Vagina (tissue), 2 donors: ENCODE measurements at regions not wholly inside any gene's neighbourhood (a gene's known extent, or its start where the extent isn't known, plus 50 kb on each side); places are given as distances from the start of the nearest gene placed in this dataset.
"Not testable (repeated sequence)": the region's sequence is repeated elsewhere in the genome, so short reads cannot be mapped to it uniquely, and the experiment has no call there.

Source experiments
- POLR2A ChIP-seq, 2 donors: fragments of 450-650 bp; IDR thresholded peaks; one replicate each; pipeline ENCODE4 v1.6.1; 2017; ENCODE audit warnings: antibody characterized with exemption in 2 of 2, mild to moderate bottlenecking in 2 of 2, moderate library complexity in 2 of 2
- POLR2AphosphoS5 ChIP-seq, 2 donors: sonication (generic); formaldehyde crosslinking; IDR thresholded peaks; one replicate each; pipeline ENCODE4 v1.9.0; 2017; ENCODE audit warnings: antibody characterized with exemption in 2 of 2, mild to moderate bottlenecking in 2 of 2, low read depth in 1 of 2; ENCODE audit not compliant: insufficient read depth in 1 of 2
- TF ChIP-seq, protein P1 (sequence below), 3 experiments: fragments of 450-650 bp in 2 of 3; fragments of 200-600 bp in 1 of 3; sonication (generic) in 1 of 3; IDR thresholded peaks; one replicate each; pipeline ENCODE4 v1.5.1; 2017 to 2019; ENCODE audit warnings: antibody characterized with exemption in 3 of 3, mild to moderate bottlenecking in 2 of 3, moderate library complexity in 2 of 3

GRCh38 chr14:35947983-35948382 is 121.8 kb downstream of the BRMS1L start:
- TF ChIP-seq, protein P1, sequence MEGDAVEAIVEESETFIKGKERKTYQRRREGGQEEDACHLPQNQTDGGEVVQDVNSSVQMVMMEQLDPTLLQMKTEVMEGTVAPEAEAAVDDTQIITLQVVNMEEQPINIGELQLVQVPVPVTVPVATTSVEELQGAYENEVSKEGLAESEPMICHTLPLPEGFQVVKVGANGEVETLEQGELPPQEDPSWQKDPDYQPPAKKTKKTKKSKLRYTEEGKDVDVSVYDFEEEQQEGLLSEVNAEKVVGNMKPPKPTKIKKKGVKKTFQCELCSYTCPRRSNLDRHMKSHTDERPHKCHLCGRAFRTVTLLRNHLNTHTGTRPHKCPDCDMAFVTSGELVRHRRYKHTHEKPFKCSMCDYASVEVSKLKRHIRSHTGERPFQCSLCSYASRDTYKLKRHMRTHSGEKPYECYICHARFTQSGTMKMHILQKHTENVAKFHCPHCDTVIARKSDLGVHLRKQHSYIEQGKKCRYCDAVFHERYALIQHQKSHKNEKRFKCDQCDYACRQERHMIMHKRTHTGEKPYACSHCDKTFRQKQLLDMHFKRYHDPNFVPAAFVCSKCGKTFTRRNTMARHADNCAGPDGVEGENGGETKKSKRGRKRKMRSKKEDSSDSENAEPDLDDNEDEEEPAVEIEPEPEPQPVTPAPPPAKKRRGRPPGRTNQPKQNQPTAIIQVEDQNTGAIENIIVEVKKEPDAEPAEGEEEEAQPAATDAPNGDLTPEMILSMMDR (IDR thresholded peaks at IDR 0.05) = not testable (repeated sequence)
- not testable (repeated sequence) for TF ChIP-seq POLR2A (IDR thresholded peaks at IDR 0.05); POLR2AphosphoS5 (IDR thresholded peaks at IDR 0.05; ENCODE audit: insufficient read depth in 1 of 2, low read depth in 1 of 2)
